Common myeloid progenitor, CD34-positive (primary cell): ENCODE measurements at regions not wholly inside any gene's neighbourhood (a gene's known extent, or its start where the extent isn't known, plus 50 kb on each side); places are given as distances from the start of the nearest gene placed in this dataset.
"Not testable (repeated sequence)": the region's sequence is repeated elsewhere in the genome, so short reads cannot be mapped to it uniquely, and the experiment has no call there.

Experiments used
- CTCF ChIA-PET: fragments of 350-600 bp; sonication (Branson Sonifier 250); formaldehyde crosslinking; loops from one replicate; lab custom pipeline; 2021; ENCODE audit warnings: antibody characterized with exemption; lab: Charles Lee
- POLR2A ChIA-PET: fragments of 350-600 bp; sonication (Branson Sonifier 250); formaldehyde crosslinking; loops from one replicate; lab custom pipeline; 2021; ENCODE audit warnings: antibody characterized with exemption; lab: Charles Lee
- DNase-seq, 3 donors: peaks; one replicate each; pipeline versions ENCODE4 v3.0.0 to v3.0.0-alpha.2; 2013
- H3K27ac ChIP-seq, 2 experiments: 1 replicate in 1 of 2; 2 replicates in 1 of 2; pipeline ENCODE4 v1.7.0; 2013; ENCODE audit warnings: inconsistent platforms in 2 of 2, low read length in 2 of 2, mild to moderate bottlenecking in 2 of 2, low read depth in 1 of 2, moderate library complexity in 1 of 2; ENCODE audit not compliant: severe bottlenecking in 2 of 2, insufficient read depth in 1 of 2, poor library complexity in 1 of 2
- H3K27me3 ChIP-seq, 5 experiments: replicated peaks in 2 of 5; 1 replicate in 3 of 5; 2 replicates in 2 of 5; pipeline versions ENCODE4 v1.6.1 to v1.7.0; 2013; ENCODE audit warnings: low read length in 4 of 5, mild to moderate bottlenecking in 2 of 5, moderate library complexity in 2 of 5, inconsistent platforms in 1 of 5; ENCODE audit not compliant: insufficient read depth in 5 of 5, control insufficient read depth in 4 of 5
- H3K36me3 ChIP-seq, 4 experiments: 1 replicate in 2 of 4; 2 replicates in 2 of 4; pipeline versions ENCODE4 v1.6.1 to v1.7.0; 2013; ENCODE audit warnings: low read length in 3 of 4, control low read depth in 1 of 4, mild to moderate bottlenecking in 1 of 4; ENCODE audit not compliant: control insufficient read depth in 4 of 4, insufficient read depth in 4 of 4
- H3K4me1 ChIP-seq, 4 experiments: 1 replicate in 3 of 4; 2 replicates in 1 of 4; pipeline versions ENCODE4 v1.6.1 to v1.7.1; 2013; ENCODE audit warnings: low read length in 3 of 4, mild to moderate bottlenecking in 3 of 4, control low read depth in 1 of 4, inconsistent platforms in 1 of 4, moderate library complexity in 1 of 4; ENCODE audit not compliant: control insufficient read depth in 4 of 4, insufficient read depth in 4 of 4; ENCODE audit errors: control extremely low read depth in 1 of 4
- H3K4me3 ChIP-seq, 7 experiments: 1 replicate in 4 of 7; 2 replicates in 3 of 7; pipeline versions ENCODE4 v1.5.1 to v1.7.0; 2013; ENCODE audit warnings: mild to moderate bottlenecking in 7 of 7, low read length in 6 of 7, moderate library complexity in 6 of 7, inconsistent platforms in 2 of 7, low read depth in 2 of 7, control low read depth in 1 of 7; ENCODE audit not compliant: insufficient read depth in 4 of 7, control insufficient read depth in 1 of 7; ENCODE audit errors: extremely low read depth in 1 of 7
- H3K9me3 ChIP-seq, 5 experiments: 1 replicate in 4 of 5; 2 replicates in 1 of 5; pipeline versions ENCODE4 v1.6.1 to v1.7.1; 2013; ENCODE audit warnings: low read length in 4 of 5, mild to moderate bottlenecking in 2 of 5, inconsistent platforms in 1 of 5, low read depth in 1 of 5, moderate library complexity in 1 of 5; ENCODE audit not compliant: control insufficient read depth in 4 of 5, insufficient read depth in 2 of 5; ENCODE audit errors: control extremely low read depth in 1 of 5
- WGBS: methylation state at CpG from one replicate; pipeline ENCODE4 v1.1.5; 2013; ENCODE audit not compliant: insufficient coverage; 5-methylcytosine and 5-hydroxymethylcytosine counted together

DNA sequence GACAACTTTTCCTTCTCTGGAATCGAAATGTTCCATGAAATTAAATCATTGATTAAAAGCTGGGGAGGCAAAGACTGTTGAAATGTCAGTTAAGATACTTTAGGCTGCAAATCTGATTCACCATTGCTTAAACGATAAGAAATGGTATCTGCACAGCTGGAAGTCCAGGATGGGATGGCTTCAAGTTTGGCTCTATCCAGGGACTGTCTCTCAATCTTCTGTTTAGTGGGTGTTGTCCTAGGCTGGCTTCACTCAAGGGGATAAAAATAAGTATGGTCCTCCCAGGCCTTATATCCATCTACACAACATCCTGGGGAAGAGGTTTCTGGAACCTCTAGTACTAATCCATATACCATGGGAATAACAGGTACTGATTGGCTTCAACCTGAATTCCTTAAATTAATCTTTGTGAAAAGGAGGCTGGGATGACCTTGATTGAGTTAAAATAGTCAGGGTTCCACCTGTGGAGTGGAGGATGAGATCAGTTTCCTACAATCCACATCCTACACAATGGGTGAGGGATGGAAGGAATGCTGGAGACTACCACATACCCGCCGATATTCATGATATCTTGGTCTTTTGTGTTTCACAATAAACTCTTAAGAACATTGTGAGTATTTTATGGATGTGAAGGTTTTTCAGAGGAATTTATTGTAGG is 156.0 kb upstream of the L3MBTL4 start:
- no peak for DNase-seq
- Histone ChIP-seq H3K4me1 (no peaks in the 10 kb centered on the region), H3K36me3 (no peaks in the 10 kb centered on the region), H3K9me3 (no peaks in the 10 kb centered on the region), H3K4me3 (no peak overlapping the region), H3K27ac (no peak overlapping the region), H3K27me3 (peaks cover 0 to 3% (median 0%) of the 10 kb centered on the region in 5 experiments)
- 100% methylated on average over 1 of the region's 4 CpGs for WGBS
- CTCF ChIA-PET, result no interaction called here
- POLR2A ChIA-PET, result no interaction called here

GRCh38 chr18:6571239-6571602 is 156.5 kb upstream of the L3MBTL4 start:
- H3K4me3 ChIP-seq, result no peak overlapping the region
- CTCF ChIA-PET, result no interaction called here
- no peaks in the 10 kb centered on the region for H3K4me1 ChIP-seq
- H3K27me3 ChIP-seq, result peaks cover 0 to 3% (median 0%) of the 10 kb centered on the region in 5 experiments
- DNase-seq, result no peak
- POLR2A ChIA-PET, result no interaction called here
- peaks cover 0 to 2% (median 0%) of the 10 kb centered on the region in 5 experiments for H3K9me3 ChIP-seq
- H3K27ac ChIP-seq, result no peak overlapping the region
- 95% methylated on average over 3 of the region's 3 CpGs for WGBS
- no peaks in the 10 kb centered on the region for H3K36me3 ChIP-seq

GRCh38 chr18:6572192-6572591 is 157.3 kb upstream of the ARHGAP28 start:
- H3K9me3 ChIP-seq, H3K4me3 ChIP-seq, H3K4me1 ChIP-seq, POLR2A ChIA-PET, H3K27ac ChIP-seq, H3K27me3 ChIP-seq, CTCF ChIA-PET, DNase-seq, H3K36me3 ChIP-seq: not testable (repeated sequence)
- WGBS, result 100% methylated on average over 3 of the region's 7 CpGs

DNA sequence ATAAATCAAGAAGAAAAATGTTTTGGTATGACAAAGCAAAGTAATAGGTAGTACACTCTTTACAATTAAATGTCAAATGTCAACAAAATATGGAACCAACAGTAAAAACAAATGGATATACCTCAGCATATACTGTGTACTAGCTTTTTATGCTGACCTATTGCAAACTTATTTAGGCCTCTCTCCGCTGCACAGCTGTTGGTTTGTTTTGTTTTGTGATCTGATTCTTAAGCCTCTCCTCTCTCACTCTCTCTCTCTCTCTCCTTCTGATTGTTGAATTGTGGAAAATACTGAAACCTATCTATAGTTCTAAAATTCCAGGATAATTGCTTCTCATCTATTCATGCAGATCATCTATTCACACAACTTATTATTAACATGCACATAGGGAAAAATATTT is 154.9 kb upstream of the ARHGAP28 start:
- Histone ChIP-seq H3K4me3 (no peak overlapping the region), H3K4me1 (no peaks in the 10 kb centered on the region), H3K27me3 (peaks cover 0 to 3% (median 0%) of the 10 kb centered on the region in 5 experiments), H3K9me3 (peaks cover 0 to 2% (median 0%) of the 10 kb centered on the region in 5 experiments), H3K36me3 (no peaks in the 10 kb centered on the region), H3K27ac (no peak overlapping the region)
- WGBS, result no CpG with 5 or more reads among the region's 1 CpG
- CTCF ChIA-PET, result interaction anchor here (1.6 kb wide), 1 partner anchor 8 kb away, joined by 3 read pairs; no protein-coding TSS in a partner anchor
- POLR2A ChIA-PET, result no interaction called here
- DNase-seq, result no peak

GRCh38 chr18:6575908-6576307 is 153.6 kb upstream of the ARHGAP28 start:
- Histone ChIP-seq H3K27ac (no peak overlapping the region), H3K4me1 (no peaks in the 10 kb centered on the region), H3K4me3 (no peak overlapping the region), H3K27me3 (peaks cover 0 to 2% (median 0%) of the 10 kb centered on the region in 5 experiments), H3K36me3 (no peaks in the 10 kb centered on the region), H3K9me3 (peaks cover 0 to 2% (median 0%) of the 10 kb centered on the region in 5 experiments)
- POLR2A ChIA-PET, result no interaction called here
- 96% methylated on average over 10 of the region's 10 CpGs for WGBS
- no peak for DNase-seq
- CTCF ChIA-PET, result no interaction called here

GRCh38 chr18:6576718-6577375 is 152.7 kb upstream of the ARHGAP28 start:
- Histone ChIP-seq H3K4me1 (no peaks in the 10 kb centered on the region), H3K9me3 (peaks cover 0 to 2% (median 0%) of the 10 kb centered on the region in 5 experiments), H3K36me3 (no peaks in the 10 kb centered on the region), H3K27ac (no peak overlapping the region), H3K27me3 (peaks cover 0 to 2% (median 0%) of the 10 kb centered on the region in 5 experiments), H3K4me3 (no peak overlapping the region)
- CTCF ChIA-PET, result no interaction called here
- DNase-seq, result no peak
- POLR2A ChIA-PET, result no interaction called here
- WGBS, result 99% methylated on average over 5 of the region's 5 CpGs

DNA sequence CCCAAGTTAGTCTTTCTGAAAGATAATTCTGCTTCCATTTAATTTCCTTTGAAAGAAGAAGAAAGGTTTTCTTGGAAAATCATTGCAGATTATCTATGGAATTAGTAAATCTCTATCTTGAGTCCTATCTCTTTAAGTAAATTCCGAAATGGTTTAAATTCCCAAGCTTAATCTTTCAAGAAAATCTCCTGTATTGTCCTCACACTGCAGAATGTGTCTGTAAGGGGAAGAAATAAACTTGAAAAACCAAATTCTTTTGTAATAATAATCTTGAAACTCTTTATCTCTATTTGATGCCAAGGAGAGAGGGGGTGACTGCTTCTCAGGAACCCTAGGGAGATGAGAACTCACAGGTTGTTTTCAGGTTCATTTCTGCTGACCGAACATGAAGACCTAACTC is 150.8 kb upstream of the ARHGAP28 start:
- no peak for DNase-seq
- no peak overlapping the region for H3K27ac ChIP-seq
- no peak overlapping the region for H3K4me3 ChIP-seq
- WGBS, result no CpG with 5 or more reads among the region's 2 CpGs
- POLR2A ChIA-PET, result no interaction called here
- CTCF ChIA-PET, result no interaction called here
- no peaks in the 10 kb centered on the region for H3K36me3 ChIP-seq
- no peaks in the 10 kb centered on the region for H3K4me1 ChIP-seq
- H3K9me3 ChIP-seq, result peaks cover 0 to 9% (median 0%) of the 10 kb centered on the region in 5 experiments
- H3K27me3 ChIP-seq, result peaks cover 0 to 2% (median 0%) of the 10 kb centered on the region in 5 experiments
